SJSA1 (cell line): ENCODE measurements at regions not wholly inside any gene's neighbourhood (a gene's known extent, or its start where the extent isn't known, plus 50 kb on each side); places are given as distances from the start of the nearest gene placed in this dataset.

Source experiments
- DNase-seq, 2 experiments: peaks; one replicate each; pipeline ENCODE4 v3.0.0-alpha.2; 2015 to 2020; ENCODE audit warnings: low spot score in 2 of 2, low read depth in 1 of 2
- H3K27ac ChIP-seq: fragments of 250-450 bp; sonication (Bioruptor Pico); 2 replicates; pipeline ENCODE4 v1.5.1; 2020; ENCODE audit warnings: mild to moderate bottlenecking, moderate library complexity
- H3K27me3 ChIP-seq: fragments of 250-450 bp; sonication (Bioruptor Pico); replicated peaks from 2 replicates; pipeline ENCODE4 v1.5.1; 2020; ENCODE audit warnings: mild to moderate bottlenecking, moderate library complexity
- H3K36me3 ChIP-seq: fragments of 250-450 bp; sonication (Bioruptor Pico); 2 replicates; pipeline ENCODE4 v1.5.1; 2020; ENCODE audit warnings: mild to moderate bottlenecking
- H3K4me1 ChIP-seq: fragments of 250-450 bp; sonication (Bioruptor Pico); replicated peaks from 2 replicates; pipeline ENCODE4 v1.6.1; 2021; ENCODE audit warnings: mild to moderate bottlenecking
- H3K4me3 ChIP-seq: fragments of 250-450 bp; sonication (Bioruptor Pico); 2 replicates; pipeline ENCODE4 v1.5.1; 2020; ENCODE audit warnings: mild to moderate bottlenecking
- H3K9me3 ChIP-seq: fragments of 250-450 bp; sonication (Bioruptor Pico); replicated peaks from 2 replicates; pipeline ENCODE4 v1.5.1; 2020; ENCODE audit warnings: mild to moderate bottlenecking

GRCh38 chr2:33655626-33656320 lies 56.7 kb upstream of the FAM98A start:
- H3K27me3 ChIP-seq: no peaks in the 10 kb centered on the region
- no peaks in the 10 kb centered on the region for H3K9me3 ChIP-seq
- H3K4me1 ChIP-seq: no peaks in the 10 kb centered on the region
- H3K36me3 ChIP-seq: no peaks in the 10 kb centered on the region
- H3K27ac ChIP-seq: no peak overlapping the region
- no peak overlapping the region for H3K4me3 ChIP-seq
- DNase-seq: no peak

- no peak for DNase-seq
- no peak overlapping the region for H3K27ac ChIP-seq
Measured at GRCh38 chr2:33652830-33653229, 53.7 kb upstream of the FAM98A start.

DNA sequence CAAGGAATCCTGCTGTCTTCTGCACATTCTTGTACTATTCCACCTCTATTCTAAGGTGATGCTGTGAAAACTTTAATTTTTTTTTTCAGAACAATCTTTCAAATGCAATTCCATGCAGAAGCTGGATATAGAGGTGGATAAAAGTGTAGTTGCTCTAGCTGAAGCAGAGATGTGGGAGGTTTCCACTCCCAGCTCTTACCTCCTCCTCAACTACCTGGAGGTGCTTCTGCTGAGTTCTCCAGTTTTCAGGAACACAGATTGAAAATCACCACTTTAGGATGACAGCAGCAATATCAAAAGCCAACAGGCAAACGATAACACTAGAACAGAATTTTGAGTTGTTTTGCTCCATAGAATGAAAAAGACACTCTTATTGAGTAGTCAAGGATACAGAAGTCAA lies 51.1 kb upstream of the FAM98A start:
- no peak for DNase-seq
- H3K4me1 ChIP-seq: no peaks in the 10 kb centered on the region
- H3K27ac ChIP-seq: no peak overlapping the region
- H3K4me3 ChIP-seq: no peak overlapping the region
- H3K36me3 ChIP-seq: no peaks in the 10 kb centered on the region
- H3K9me3 ChIP-seq: no peaks in the 10 kb centered on the region
- no peaks in the 10 kb centered on the region for H3K27me3 ChIP-seq

More at GRCh38 chr2:33652830-33653229, 53.7 kb upstream of the FAM98A start:
- Histone ChIP-seq H3K36me3 (no peaks in the 10 kb centered on the region), H3K4me1 (no peaks in the 10 kb centered on the region), H3K27me3 (no peaks in the 10 kb centered on the region), H3K9me3 (no peaks in the 10 kb centered on the region), H3K4me3 (no peak overlapping the region)
